ENCODE measurements at regions not wholly inside any gene's neighbourhood (a gene's known extent, or its start where the extent isn't known, plus 50 kb on each side); places are given as distances from the start of the nearest gene placed in this dataset.

DNA sequence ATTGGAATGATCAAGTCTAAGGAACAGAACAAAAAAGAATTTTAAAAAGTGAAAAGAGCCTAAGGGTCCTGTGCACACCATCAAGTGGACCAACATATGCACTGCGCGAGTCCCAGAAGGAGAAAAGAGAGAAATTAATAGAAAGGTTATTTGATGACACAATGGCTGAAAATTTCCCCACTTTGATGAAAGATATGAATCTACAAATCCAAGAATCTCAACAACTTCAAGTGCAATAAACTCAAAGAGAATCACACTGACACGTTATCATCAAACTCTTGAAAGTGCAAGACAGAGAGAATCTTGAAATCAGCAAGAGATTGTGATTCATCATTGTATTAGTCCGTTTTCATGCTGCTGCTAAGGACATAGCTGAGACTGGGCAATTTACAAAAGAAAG, 230.8 kb downstream of the ADAMTS15 start:
- no peak for DNase-seq

GRCh38 chr11:130682471-130682870, 233.8 kb downstream of the SNX19 start:
- DNase-seq, result peak; percentile 29

DNA sequence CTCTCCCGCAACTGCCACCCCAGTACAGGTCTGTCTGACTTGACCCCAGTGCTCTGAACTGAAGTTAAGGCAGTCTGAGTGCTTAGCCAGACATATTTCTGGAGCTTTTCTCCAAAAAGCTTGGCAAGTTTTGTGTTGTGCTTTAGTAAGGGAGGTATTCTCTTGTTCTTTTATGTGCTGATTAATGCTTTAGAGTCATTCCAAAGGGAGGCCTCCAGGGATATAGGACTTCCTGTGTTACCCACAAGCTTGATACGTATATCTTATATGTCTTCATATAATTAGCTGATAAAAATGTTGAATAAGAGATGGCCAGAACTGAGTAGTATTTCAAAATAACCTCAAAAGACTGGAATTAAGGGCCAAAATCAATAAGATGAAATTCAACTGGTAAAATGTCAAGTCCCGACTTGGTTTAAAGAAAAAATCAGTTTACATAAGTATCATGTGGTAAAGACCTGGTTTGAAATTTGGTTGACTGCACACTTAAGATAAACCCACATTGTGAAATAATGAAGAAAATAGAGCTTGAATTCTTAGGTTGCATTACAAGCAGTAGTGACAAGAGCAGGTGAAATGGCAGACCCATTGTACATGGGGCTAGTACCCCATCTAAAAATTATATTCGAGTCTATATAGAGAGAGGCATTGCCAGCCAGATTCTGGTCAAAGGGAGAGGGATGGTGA, 226.9 kb downstream of the SNX19 start:
- peak; percentile 83 for DNase-seq

- no peak for DNase-seq
These were observed 224.7 kb downstream of the SNX19 start for GRCh38 chr11:130691581-130691980.

DNA sequence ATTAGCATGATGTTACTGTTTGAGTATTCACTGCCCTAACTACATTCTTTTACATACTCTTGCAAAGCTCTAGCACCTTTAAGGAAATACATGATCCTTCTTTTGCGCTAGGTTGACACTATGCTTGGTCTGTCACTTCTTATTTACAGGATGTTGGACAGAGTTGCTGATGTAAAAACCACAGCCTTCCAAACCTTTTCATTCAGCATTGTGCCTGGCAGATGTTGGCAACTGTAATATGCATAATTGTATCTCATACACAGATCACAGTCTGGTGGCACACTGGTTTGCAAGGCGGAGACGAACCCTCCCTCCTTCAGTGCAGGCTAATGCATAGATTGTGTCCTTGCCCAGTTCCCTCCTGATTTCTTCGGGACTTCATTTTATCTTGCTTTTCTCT, 224.1 kb downstream of the SNX19 start:
- DNase-seq, result no peak

- no peak for DNase-seq
These were observed 222.7 kb downstream of the SNX19 start for GRCh38 chr11:130693543-130693942.

- DNase-seq, result no peak
These were observed 221.7 kb downstream of the SNX19 start for GRCh38 chr11:130694488-130695045.

GRCh38 chr11:130698174-130698573, 218.1 kb downstream of the SNX19 start:
- DNase-seq, result no peak

DNA sequence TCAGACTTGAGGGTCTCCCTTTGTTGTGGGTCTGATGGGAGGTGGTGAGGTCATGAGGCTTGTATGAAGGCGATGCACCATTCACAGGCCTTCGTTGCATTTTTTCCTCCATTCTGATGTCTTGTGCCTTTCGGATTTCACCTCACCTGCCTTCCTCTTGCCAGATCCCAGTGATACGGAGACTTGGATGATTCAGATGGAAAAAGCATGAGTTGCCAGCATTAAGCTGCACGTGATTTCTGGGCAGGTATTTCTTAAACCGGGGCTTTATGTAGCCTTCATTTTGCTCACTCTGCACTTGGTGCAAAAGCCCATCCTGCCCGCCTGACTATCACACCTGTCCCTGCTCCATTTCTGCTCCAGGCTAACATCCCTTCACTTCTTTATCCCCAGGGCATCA, 216.7 kb downstream of the SNX19 start:
- no peak for DNase-seq

- no peak for DNase-seq
These were observed 216.2 kb downstream of the SNX19 start for GRCh38 chr11:130700092-130700491.

- DNase-seq, result no peak
These were observed 212.6 kb downstream of the SNX19 start for GRCh38 chr11:130703489-130704190.

DNA sequence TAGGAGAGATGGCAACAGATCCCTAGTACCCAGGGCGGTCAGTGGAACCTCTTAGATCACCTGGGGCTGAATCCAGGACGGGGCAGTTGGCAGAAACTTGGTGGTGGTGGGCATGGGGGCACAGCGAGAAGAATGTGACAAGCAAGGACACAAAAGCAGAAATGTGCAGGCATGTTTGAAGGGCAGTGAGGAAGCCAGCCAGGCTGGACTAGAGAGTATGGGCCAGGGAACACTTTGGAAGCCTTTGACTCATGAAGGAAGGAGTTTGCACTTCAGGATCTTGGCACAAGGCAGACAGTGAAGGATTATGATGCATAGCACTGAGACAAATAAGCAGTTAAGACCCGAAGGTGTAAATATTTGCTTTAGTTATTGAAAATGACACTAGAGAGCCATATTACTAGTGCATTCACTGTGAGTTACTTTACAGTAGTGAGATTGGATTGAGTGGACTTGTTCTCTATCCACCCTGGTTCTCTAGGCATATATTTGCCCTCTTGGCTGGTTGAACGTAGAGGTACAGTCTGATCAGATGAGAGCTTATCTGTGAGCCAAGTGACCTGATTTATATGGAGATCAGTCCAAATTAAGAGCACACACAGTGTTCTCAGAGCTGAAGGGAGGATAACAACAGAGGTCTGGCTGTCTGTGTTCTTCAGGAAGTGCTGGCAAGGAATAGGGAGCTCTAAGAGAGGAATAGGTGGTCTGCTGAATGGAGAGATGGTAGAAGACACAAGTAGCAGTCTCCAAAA, 210.4 kb downstream of the SNX19 start:
- no peak for DNase-seq

DNA sequence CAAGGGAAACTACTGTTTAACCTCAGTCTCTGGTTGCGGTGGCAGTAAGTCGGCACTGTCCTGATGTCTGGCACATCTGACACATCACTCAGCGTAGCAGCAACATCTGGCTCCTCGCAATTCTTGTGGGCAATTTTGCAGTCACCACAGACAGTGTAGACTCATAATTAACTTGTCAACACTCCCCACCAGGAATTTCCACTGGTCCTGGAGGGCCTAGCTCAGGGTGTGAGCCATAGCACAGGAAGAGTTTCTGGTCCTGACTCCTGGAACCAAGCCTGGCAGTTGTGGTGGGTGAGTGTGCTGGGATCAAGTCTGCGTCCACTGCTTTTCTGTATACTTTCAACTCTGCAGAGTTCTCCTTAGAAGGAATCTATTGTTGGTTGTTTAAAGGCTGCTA, 209.7 kb downstream of the SNX19 start:
- DNase-seq, result peak; percentile 97

GRCh38 chr11:130707217-130707616, 209.1 kb downstream of the SNX19 start:
- no peak for DNase-seq

GRCh38 chr11:130709531-130709930, 206.7 kb downstream of the SNX19 start:
- no peak for DNase-seq

DNA sequence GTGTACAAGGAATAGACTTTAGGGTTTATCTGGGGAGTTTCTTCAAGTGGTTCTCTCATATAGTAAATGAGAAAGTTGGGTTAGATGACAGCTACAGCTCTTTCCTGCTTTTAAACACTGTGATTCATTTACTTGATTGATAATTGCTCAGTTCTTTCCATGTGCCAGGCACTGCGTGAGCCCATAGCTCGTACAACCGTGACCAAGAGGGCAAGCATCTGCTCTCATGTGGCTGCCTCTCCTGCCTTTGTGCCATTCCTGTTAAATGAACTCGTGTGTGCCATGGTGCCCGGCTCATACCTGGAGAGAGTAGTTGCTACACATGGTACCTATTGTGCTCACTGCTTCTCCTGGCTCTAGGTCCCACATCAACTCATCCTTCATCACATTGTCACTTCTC, 206.3 kb downstream of the SNX19 start:
- DNase-seq, result no peak

DNA sequence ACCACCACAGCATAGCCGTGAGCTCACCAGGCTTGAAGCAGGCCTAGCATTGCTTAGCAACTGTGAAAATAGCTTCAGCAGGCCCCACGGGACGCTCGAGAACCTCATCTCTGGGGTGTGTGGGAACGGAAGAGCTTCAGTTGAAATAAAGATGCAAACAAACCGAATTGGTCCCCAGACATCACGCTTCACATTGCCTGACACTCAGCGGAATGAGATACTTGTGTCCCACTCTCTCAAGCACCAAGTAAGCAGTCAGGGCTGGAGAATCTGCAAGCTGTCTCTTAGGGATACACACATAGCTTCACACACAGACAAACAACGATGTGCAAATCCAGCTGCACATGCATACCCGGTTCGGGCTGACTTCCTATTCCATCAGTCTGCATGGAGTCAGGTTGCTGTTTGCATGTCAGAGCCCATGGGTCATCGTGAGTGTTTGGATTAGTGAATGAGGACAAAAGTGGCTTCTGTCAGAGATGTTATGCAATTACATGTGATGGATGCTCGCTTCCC, 205.7 kb downstream of the SNX19 start:
- DNase-seq, result no peak

- DNase-seq, result peak; percentile 28
These were observed 205.1 kb downstream of the SNX19 start for GRCh38 chr11:130711193-130711592.

GRCh38 chr11:130712480-130712879, 203.8 kb downstream of the SNX19 start:
- no peak for DNase-seq

DNA sequence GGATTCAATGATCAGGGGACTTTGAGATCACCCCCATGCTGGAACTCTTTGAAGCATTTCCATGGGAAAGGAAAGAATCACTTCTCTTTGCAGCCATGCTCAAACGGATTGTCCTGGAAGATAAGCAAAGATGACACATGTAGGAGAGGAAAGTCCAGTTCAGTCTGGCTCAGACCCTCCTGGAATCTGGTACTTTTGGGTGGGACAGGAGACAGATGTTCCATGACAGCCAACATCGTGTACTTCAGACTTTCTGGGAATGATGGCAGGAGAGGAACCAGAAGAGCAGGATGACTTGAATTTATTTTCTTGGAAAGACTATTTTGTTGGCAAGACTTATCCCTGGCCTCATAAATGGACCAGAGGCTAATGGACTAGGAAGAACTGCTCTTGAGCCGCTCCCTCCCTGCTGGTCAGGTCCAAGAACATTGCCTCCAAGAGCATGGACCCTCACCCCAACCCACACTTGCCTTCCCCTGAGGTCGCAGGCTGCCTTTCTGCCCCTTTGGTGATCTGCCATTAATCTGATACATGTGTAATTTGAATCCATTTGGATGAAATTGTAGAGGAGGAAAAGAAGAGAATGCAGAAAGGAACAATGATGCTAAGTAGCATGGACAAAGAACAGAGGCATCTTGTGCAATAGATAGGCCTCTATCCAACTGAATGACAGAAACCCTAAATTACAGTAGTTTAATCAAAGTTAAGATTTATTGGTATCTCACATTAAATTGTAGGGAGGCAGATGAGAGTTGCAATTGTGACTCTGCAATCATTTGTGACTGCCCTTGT, 201.0 kb downstream of the SNX19 start:
- no peak for DNase-seq

DNA sequence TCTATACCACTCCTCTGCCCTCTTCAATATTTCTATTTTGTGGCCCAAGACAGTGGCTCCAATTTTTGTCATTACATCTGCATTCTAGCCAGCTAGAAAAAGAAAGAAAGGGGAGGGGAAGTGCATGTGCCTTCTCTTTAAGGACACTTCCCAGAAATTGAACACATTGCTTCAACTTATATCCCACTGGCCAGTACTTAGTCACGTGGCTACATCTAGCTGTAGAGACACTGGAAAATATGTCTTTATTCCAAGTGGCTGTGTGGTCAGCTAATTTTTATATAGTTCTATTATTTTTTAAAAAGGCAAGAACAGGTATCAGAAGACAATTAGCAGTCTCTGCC, 200.4 kb downstream of the SNX19 start:
- DNase-seq, result no peak

DNA sequence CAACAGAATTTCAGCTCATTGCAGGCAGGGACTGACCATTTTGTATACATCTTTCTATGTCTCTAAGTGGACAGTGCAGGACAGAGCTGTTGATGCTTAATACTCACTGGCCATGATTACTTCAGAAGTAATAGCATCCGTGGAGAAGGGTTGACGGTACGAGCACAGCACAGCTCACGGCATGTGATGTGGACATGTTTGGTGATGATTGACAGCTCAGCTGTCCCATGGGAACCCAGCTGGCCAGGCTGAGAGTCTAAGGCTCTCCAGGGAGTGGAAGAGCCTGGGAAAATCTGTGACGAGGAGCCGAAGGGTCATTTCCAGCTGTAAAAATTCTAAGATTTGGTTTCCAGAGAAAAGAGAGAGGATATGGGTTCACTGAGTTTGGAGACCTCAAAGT, 198.2 kb downstream of the SNX19 start:
- DNase-seq, result no peak

Measured in fibroblast of skin of right biceps (primary cell).